ENCODE measurements at regions not wholly inside any gene's neighbourhood (a gene's known extent, or its start where the extent isn't known, plus 50 kb on each side); places are given as distances from the start of the nearest gene placed in this dataset.

DNA sequence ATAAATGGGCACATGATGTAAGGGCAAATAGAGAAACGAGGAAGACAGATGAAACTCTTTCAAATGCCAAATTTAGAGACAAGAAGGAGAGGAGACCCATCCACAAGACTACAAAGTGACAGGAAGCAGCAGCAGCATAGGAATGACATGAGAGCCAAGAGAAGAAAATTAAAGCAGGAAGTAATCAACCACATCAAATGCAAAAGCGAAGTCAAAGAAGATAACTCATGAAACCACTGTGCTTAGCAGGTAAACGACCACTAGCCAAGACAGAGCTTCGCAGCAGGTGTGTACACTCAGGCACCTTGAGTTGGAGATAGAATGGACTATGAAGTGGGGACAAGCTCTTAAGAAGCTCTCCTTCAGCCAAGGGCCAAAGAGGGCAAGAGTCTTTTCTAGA, 64.1 kb downstream of the KLF12 start:
- no peak overlapping the region for H4K8ac ChIP-seq (ENCODE audit: low read depth in 2 of 2, low read length in 2 of 2)
- H3K9ac ChIP-seq (ENCODE audit: low read depth, low read length), result no peak overlapping the region
- POLR2A ChIA-PET (ENCODE audit: unreplicated experiment), result no interaction called here
- peaks cover 35 to 60% of the 10 kb centered on the region in 2 experiments for H3K79me1 ChIP-seq (ENCODE audit: low read depth in 1 of 2, low read length in 2 of 2)
- no peak overlapping the region for H3K18ac ChIP-seq (ENCODE audit: low read depth, low read length)
- no peak overlapping the region for H2BK15ac ChIP-seq (ENCODE audit: low read depth, low read length)
- no peak overlapping the region for H4K91ac ChIP-seq (ENCODE audit: insufficient read depth, low read depth, low read length)
- TF ChIP-seq RFX5 (IDR thresholded peaks at IDR 0.05; ENCODE audit: low read depth, low read length) (no peak), NFE2L2 (IDR thresholded peaks at IDR 0.05; ENCODE audit: low read depth, low read length) (no peak), RAD21 (IDR thresholded peaks at IDR 0.05; ENCODE audit: low read length) (no peak), MAZ (IDR thresholded peaks at IDR 0.05; ENCODE audit: borderline replicate concordance, low read depth, low read length) (no peak), CEBPB (IDR thresholded peaks at IDR 0.05; ENCODE audit: low read depth, low read length) (no peak), BHLHE40 (IDR thresholded peaks at IDR 0.05; ENCODE audit: low read depth, low read length) (no peak), MAFK (IDR thresholded peaks at IDR 0.05; ENCODE audit: low read depth, low read length) (no peak), FOS (IDR thresholded peaks at IDR 0.05; ENCODE audit: low read depth, low read length) (no peak), MXI1 (IDR thresholded peaks at IDR 0.05; ENCODE audit: borderline replicate concordance, low read depth, low read length) (no peak), SMC3 (IDR thresholded peaks at IDR 0.05; ENCODE audit: low read depth, low read length) (no peak)
- TF ChIP-seq, protein P1, sequence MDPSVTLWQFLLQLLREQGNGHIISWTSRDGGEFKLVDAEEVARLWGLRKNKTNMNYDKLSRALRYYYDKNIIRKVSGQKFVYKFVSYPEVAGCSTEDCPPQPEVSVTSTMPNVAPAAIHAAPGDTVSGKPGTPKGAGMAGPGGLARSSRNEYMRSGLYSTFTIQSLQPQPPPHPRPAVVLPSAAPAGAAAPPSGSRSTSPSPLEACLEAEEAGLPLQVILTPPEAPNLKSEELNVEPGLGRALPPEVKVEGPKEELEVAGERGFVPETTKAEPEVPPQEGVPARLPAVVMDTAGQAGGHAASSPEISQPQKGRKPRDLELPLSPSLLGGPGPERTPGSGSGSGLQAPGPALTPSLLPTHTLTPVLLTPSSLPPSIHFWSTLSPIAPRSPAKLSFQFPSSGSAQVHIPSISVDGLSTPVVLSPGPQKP (IDR thresholded peaks at IDR 0.05; ENCODE audit: borderline replicate concordance, low read depth, low read length), result no peak
- TF ChIP-seq, protein P2, sequence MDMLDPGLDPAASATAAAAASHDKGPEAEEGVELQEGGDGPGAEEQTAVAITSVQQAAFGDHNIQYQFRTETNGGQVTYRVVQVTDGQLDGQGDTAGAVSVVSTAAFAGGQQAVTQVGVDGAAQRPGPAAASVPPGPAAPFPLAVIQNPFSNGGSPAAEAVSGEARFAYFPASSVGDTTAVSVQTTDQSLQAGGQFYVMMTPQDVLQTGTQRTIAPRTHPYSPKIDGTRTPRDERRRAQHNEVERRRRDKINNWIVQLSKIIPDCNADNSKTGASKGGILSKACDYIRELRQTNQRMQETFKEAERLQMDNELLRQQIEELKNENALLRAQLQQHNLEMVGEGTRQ (IDR thresholded peaks at IDR 0.05; ENCODE audit: low read depth, low read length), result no peak
- TF ChIP-seq, protein P3, sequence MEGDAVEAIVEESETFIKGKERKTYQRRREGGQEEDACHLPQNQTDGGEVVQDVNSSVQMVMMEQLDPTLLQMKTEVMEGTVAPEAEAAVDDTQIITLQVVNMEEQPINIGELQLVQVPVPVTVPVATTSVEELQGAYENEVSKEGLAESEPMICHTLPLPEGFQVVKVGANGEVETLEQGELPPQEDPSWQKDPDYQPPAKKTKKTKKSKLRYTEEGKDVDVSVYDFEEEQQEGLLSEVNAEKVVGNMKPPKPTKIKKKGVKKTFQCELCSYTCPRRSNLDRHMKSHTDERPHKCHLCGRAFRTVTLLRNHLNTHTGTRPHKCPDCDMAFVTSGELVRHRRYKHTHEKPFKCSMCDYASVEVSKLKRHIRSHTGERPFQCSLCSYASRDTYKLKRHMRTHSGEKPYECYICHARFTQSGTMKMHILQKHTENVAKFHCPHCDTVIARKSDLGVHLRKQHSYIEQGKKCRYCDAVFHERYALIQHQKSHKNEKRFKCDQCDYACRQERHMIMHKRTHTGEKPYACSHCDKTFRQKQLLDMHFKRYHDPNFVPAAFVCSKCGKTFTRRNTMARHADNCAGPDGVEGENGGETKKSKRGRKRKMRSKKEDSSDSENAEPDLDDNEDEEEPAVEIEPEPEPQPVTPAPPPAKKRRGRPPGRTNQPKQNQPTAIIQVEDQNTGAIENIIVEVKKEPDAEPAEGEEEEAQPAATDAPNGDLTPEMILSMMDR (conservative IDR thresholded peaks at IDR 0.05; ENCODE audit: low read depth, low read length), result no peak
- dilution Hi-C loops (cut with HindIII; ENCODE audit: low sequenced_read_pairs, unreplicated experiment) (no loop called here), intact Hi-C loops (cut with micrococcal nuclease) (no loop called here), in situ Hi-C loops (cut with MboI; ENCODE audit: low sequenced_read_pairs) (no loop called here)
- no peak overlapping the region for H2AK5ac ChIP-seq (ENCODE audit: low read depth, low read length)
- H2BK20ac ChIP-seq (ENCODE audit: low read depth, low read length), result no peak overlapping the region
- H3K4me3 ChIP-seq (ENCODE audit: insufficient read depth, low read depth, low read length), result no peak overlapping the region
- DNase-seq (no peak), ATAC-seq (ENCODE audit: low read depth) (no peak)
- H3K9me1 ChIP-seq (ENCODE audit: insufficient read depth, low read length), result peaks cover 5% of the 10 kb centered on the region
- WGBS, 2 experiments (ENCODE audit: extremely low coverage in 2 of 2, insufficient read length in 1 of 2), result 100% methylated on average over 2 of the region's 4 CpGs; no CpG with 5 or more reads in 1 of the 2 experiments
- no TSS peak for BruUV-seq (replicated peaks)
- no peak overlapping the region for H3K23ac ChIP-seq (ENCODE audit: low read depth, low read length)
- H3K36me3 ChIP-seq (ENCODE audit: control insufficient read depth, insufficient read depth, low read length), result no peaks in the 10 kb centered on the region
- CTCF ChIA-PET, result no interaction called here
- H2BK120ac ChIP-seq (ENCODE audit: low read depth, low read length), result no peak overlapping the region
- H3K4me1 ChIP-seq (ENCODE audit: control insufficient read depth, insufficient read depth, low read length), result peaks cover 9% of the 10 kb centered on the region
- no peak overlapping the region for H3K14ac ChIP-seq (replicated peaks; ENCODE audit: low read depth, low read length)
- no peak overlapping the region for H2AFZ ChIP-seq (replicated peaks; ENCODE audit: low read length, poor library complexity)
- no peak overlapping the region for H3K4me2 ChIP-seq (ENCODE audit: low read depth, low read length)
- no peak overlapping the region for H3K56ac ChIP-seq (ENCODE audit: extremely low read depth, insufficient read depth, low read length)
- H3K27me3 ChIP-seq (ENCODE audit: control insufficient read depth, insufficient read depth, low read length), result no peaks in the 10 kb centered on the region
- H3K27ac ChIP-seq (ENCODE audit: insufficient read depth, low read length), result no peak overlapping the region
- no peaks in the 10 kb centered on the region for H3K9me3 ChIP-seq (ENCODE audit: control insufficient read depth, insufficient read depth, low read length)
- no peak overlapping the region for H2BK5ac ChIP-seq (ENCODE audit: low read depth, low read length, poor library complexity, severe bottlenecking)
- H4K20me1 ChIP-seq (ENCODE audit: insufficient read depth, low read length), result peaks cover 3% of the 10 kb centered on the region; the same call in 1 of the 2 replicates
- no peak overlapping the region for H2AK9ac ChIP-seq (replicated peaks; ENCODE audit: low read depth, low read length, poor library complexity)
- no peak overlapping the region for H4K5ac ChIP-seq (ENCODE audit: low read depth, low read length)
- no peak overlapping the region for H3K4ac ChIP-seq (ENCODE audit: low read depth, low read length)
